ENCODE measurements at regions not wholly inside any gene's neighbourhood (a gene's known extent, or its start where the extent isn't known, plus 50 kb on each side); places are given as distances from the start of the nearest gene placed in this dataset.

DNA sequence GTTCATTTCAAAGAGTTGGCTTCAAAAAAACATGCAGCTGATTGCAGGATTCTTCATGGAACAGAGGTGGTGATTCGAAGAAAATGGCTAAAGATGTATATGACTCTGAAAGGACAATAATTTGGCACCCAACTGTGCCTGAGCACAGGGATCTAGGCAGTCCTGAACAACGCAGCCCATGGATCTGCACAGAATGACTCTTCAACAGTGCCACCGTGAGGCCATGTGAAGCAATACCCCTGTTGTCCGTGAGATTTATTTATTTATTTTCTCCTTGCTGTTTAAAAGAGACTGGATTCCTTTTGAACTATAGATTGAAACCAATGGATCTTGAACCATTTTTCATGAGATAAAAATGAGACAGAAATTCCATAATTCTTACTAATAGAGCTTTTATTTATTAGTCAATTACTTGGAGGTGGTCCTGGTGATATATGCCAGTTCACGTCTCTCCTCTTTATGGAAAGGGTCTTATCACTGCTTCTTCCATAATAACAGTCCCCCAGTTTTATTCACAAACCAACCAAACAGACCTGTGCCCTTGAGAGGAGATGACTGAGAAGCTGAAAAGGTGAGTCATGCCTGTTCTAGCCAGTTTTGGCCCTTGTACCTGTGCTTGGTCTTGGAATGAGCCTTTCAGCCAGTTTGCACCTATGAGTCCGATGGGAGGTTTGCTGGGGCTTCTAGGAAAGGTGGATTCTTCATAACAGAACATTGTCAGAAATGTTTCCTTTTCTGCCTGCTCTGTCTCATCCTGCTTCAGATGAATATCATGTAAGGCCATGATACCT, 1598.3 kb downstream of the AACS start:
- TF ChIP-seq, protein P1, sequence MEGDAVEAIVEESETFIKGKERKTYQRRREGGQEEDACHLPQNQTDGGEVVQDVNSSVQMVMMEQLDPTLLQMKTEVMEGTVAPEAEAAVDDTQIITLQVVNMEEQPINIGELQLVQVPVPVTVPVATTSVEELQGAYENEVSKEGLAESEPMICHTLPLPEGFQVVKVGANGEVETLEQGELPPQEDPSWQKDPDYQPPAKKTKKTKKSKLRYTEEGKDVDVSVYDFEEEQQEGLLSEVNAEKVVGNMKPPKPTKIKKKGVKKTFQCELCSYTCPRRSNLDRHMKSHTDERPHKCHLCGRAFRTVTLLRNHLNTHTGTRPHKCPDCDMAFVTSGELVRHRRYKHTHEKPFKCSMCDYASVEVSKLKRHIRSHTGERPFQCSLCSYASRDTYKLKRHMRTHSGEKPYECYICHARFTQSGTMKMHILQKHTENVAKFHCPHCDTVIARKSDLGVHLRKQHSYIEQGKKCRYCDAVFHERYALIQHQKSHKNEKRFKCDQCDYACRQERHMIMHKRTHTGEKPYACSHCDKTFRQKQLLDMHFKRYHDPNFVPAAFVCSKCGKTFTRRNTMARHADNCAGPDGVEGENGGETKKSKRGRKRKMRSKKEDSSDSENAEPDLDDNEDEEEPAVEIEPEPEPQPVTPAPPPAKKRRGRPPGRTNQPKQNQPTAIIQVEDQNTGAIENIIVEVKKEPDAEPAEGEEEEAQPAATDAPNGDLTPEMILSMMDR (IDR thresholded peaks at IDR 0.05) = peak; percentile 8 to 42 (median 27)
- no peak for TF ChIP-seq POLR2A (IDR thresholded peaks at IDR 0.05)
- H3K4me1 ChIP-seq = no peaks in the 10 kb centered on the region
- H3K27ac ChIP-seq = no peak overlapping the region
- no peaks in the 10 kb centered on the region for H3K9me3 ChIP-seq
- H3K4me3 ChIP-seq = no peak overlapping the region
- H3K27me3 ChIP-seq = no peaks in the 10 kb centered on the region
- intact Hi-C loops (cut with DNase I) = no loop called here
- DNase-seq (no peak), ATAC-seq (peak in 3 of 4 donors; percentile 48 to 57 (median 56))
- WGBS (ENCODE audit: insufficient coverage, low coverage, low lambda C conversion rate, missing lambda C conversion rate) = 32% methylated on average over 6 of the region's 6 CpGs
- no peaks in the 10 kb centered on the region for H3K36me3 ChIP-seq

DNA sequence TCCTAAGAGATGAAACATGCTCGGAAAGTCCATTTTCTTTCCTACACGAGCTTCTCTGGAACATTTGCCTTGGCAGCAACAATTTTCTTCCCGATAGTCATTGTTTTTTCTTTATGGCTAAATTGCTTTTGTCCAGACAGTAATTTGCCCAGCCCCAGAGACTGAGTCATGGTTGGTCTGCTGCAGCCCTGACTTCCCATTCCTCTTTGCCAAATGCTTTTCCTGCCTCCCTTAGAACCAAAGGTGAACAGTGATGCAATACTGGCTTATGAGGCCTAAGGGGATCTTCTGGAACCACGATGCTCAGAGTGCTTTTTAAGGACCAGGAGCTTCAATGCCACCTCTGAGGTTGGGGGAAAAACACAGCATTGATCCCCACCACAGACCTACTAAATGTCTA, 1599.6 kb upstream of the TMEM132C start:
- no peaks in the 10 kb centered on the region for H3K36me3 ChIP-seq
- TF ChIP-seq, protein P1 (IDR thresholded peaks at IDR 0.05) = no peak
- no peak for TF ChIP-seq POLR2A (IDR thresholded peaks at IDR 0.05)
- intact Hi-C loops (cut with DNase I) = no loop called here
- 39% methylated on average over 4 of the region's 4 CpGs for WGBS (ENCODE audit: insufficient coverage, low coverage, low lambda C conversion rate, missing lambda C conversion rate)
- H3K9me3 ChIP-seq = no peaks in the 10 kb centered on the region
- DNase-seq = no peak
- no peaks in the 10 kb centered on the region for H3K27me3 ChIP-seq
- peak in 1 of 4 donors; percentile 50 for ATAC-seq
- H3K4me3 ChIP-seq = no peak overlapping the region
- H3K27ac ChIP-seq = no peak overlapping the region
- H3K4me1 ChIP-seq = no peaks in the 10 kb centered on the region

DNA sequence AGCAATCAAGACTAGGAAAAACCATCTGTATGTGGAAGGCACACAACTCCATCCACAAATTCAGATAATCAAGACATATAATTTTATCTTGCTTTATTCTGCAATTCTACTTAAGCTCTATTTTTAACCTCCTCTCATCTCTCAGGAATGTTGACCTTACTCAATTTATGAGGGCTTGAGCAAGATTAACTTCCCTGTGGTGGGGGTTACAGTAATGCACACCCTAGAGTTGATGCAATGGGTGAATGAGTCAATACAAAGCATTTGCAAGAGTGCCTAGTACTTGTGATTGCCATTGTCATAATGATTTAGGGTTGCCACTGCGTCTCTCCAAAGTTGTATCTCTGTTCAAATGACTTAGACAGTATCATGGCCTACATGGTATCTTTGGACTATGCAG, 1598.4 kb upstream of the TMEM132C start:
- no peaks in the 10 kb centered on the region for H3K4me1 ChIP-seq
- intact Hi-C loops (cut with DNase I) = no loop called here
- no peaks in the 10 kb centered on the region for H3K27me3 ChIP-seq
- no peaks in the 10 kb centered on the region for H3K36me3 ChIP-seq
- ATAC-seq = no peak
- no peak for DNase-seq
- no peak overlapping the region for H3K27ac ChIP-seq
- H3K9me3 ChIP-seq = no peaks in the 10 kb centered on the region
- WGBS (ENCODE audit: insufficient coverage, low coverage, low lambda C conversion rate, missing lambda C conversion rate) = 75% methylated on average over 1 of the region's 1 CpG
- no peak overlapping the region for H3K4me3 ChIP-seq
- TF ChIP-seq, protein P1 (IDR thresholded peaks at IDR 0.05) = no peak
- TF ChIP-seq POLR2A (IDR thresholded peaks at IDR 0.05) = no peak

DNA sequence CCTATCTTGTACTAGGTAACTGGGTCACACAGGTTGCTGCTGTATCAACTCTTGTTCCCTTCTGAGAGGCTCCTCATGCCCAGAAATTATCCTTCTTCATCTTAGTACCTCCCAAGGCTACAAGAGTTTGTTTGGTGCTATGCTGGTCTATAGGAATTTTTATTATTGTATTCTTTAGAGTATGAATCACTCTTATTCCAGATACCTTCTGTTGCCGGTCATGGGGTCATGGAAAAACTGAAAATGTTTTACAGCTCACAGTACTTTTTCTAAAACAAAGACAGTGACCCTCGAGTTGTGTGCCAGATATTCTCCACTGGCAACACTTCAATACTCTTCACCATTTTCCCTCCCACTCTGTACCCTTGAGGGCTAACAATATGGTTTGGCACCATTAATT, 1598.0 kb upstream of the TMEM132C start:
- intact Hi-C loops (cut with DNase I) = no loop called here
- WGBS (ENCODE audit: insufficient coverage, low coverage, low lambda C conversion rate, missing lambda C conversion rate) = 32% methylated on average over 2 of the region's 2 CpGs
- ATAC-seq (no peak), DNase-seq (no peak)
- Histone ChIP-seq H3K9me3 (no peaks in the 10 kb centered on the region), H3K27me3 (no peaks in the 10 kb centered on the region), H3K4me1 (no peaks in the 10 kb centered on the region), H3K4me3 (no peak overlapping the region), H3K36me3 (no peaks in the 10 kb centered on the region), H3K27ac (no peak overlapping the region)
- TF ChIP-seq, protein P1 (IDR thresholded peaks at IDR 0.05) = no peak
- no peak for TF ChIP-seq POLR2A (IDR thresholded peaks at IDR 0.05)
